ENCODE measurements at regions not wholly inside any gene's neighbourhood (a gene's known extent, or its start where the extent isn't known, plus 50 kb on each side); places are given as distances from the start of the nearest gene placed in this dataset.
"Not testable (repeated sequence)": the region's sequence is repeated elsewhere in the genome, so short reads cannot be mapped to it uniquely, and the experiment has no call there.

DNA sequence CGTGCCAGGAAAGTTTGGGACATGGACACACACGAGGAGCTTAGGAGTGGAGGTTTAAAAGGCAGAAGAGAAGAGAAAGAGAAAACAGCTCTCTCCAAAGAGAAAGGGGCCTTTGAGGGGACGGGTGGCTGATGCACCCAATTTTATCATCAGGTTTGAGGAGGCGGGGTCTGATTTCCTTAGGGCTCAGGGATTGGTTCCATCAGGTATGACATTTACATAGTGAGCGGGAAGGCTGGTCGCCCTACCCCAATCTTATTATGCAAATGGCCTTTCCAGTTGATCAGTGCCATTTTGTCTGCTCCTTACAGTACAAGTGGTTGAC, 749.1 kb upstream of the TPTE start:
- intact Hi-C loops (cut with DNase I), result no loop called here
- ATAC-seq (no peak), DNase-seq (ENCODE audit: low spot score) (no peak)

DNA sequence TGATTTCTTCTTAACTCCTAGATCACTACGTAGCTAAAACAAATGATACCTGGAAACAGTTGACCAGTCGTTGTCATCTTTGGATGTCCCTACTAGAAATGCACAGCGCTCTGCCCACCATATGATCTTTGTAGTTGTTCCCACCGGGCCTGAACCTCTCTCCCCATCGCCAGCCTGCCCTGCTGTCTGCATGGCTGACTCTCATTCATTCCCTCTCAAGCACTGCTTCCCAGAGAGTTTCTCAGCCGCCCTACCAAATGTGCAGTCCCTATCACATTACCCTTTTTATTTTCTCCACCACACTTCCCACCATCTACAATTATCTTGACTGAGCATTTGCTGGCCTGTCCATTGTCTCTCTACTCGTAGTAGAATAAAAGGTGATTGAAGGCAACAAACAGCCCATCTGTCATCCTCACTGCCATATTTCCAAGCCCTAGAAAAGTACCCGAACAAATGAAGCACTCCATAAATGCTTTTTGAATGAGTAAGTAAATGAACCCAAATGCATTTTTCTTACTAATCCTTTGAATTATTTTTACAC, 748.4 kb upstream of the TPTE start:
- ATAC-seq; DNase-seq (ENCODE audit: low spot score); intact Hi-C loops (cut with DNase I): not testable (repeated sequence)

DNA sequence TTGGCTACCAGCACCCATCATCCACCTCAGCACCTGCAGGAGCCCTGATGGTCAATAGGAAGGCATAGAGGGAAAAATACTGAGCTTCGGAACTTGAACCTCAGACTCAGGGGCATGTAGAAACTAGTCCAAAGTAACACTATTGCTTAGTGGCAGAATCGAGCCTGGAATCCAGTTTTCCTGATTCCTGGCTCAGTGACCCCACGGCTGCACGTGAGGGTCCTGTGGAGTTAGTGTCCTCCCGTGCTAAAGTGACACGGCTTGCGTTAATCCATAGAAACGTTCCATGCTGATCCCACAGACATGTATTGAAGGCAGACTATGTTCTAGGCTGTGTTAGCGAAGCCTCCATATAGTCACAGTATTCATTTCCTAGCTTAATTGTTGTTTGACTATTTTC, 747.0 kb upstream of the TPTE start:
- intact Hi-C loops (cut with DNase I), result no loop called here
- no peak for ATAC-seq
- DNase-seq (ENCODE audit: low spot score), result no peak

DNA sequence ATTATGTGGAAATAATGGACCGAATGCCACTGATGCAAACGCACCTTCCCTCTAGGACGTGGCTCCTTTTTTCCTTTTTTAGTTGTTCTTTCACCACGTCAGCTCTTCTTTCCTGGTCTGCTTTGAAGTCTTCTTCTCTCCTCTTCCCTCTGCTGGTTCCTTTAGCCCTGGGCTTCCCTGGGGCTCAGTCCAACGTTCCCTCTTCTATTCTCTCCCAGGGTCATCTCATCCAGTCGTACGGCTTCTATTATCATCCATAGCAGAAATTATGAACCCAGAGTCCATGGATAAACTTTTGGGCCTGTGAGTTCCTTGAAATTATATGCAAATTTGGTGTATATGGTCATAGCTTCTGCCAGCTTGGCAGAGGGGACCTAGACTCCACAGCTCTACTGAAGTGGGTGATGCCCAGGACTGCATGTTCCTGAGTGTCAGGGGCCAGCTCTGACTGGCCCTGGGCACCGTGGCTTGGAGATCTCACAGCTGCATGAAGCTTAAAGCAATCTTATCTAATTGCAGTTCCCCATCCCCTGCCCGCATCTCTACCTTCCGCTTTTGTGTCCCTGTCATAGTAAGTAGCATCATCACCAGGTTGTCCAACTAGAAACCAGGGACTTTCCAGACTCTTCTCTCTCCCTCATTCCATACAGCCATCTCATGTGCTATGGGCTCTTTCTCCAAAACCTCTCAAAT, 746.3 kb upstream of the TPTE start:
- ATAC-seq; DNase-seq (ENCODE audit: low spot score); intact Hi-C loops (cut with DNase I): not testable (repeated sequence)

DNA sequence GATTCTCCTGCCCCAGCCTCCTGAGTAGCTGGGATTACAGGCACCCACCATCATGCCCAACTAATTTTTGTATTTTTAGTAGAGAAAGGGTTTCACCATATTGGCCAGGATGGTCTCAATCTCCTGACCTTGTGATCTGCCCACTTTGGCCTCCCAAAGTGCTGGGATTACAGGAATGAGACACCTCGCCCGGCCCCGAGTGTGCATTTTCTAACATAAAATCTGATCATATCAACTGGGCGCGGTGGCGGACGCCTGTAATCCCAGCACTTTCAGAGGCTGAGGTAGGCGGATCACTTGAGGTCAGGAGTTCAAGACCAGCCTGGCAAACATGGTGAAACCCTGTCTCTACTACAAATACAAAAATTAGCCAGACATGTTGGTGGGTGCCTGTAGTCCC, 745.5 kb upstream of the TPTE start:
- DNase-seq (ENCODE audit: low spot score); intact Hi-C loops (cut with DNase I); ATAC-seq: not testable (repeated sequence)

DNA sequence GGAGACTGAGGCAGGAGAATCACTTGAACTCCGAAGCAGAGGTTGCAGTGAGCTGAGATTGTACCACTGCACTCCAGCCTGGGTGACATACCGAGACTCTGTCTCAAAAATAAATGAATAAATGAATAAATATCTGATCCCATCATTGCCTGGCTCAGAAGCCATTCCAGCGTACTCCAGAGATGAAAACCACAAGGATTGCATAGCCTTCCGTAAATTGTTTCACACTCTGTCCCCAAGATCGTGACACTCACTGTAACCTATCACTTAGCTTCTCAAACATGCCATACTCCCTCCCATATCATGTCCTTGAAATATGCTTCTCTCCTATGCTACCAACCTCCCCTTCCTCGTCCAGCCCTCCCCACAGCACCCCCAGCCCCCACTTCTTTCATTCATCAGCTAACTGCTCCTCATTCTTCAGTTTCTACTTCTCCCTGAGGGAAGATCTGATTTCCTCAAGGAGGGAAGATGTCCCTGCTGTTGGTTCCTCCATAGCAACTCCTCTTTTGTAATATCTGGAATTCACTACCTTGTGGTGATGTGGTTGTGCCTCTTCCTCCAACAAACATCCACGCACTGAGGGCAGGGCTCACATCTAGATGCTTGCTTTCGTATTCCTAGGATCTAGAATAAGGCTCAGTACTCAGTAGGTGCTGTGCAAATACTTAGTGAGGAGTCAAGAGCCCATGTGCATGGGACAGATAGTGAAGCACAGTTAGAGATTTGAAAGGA, 744.9 kb upstream of the TPTE start:
- ATAC-seq; DNase-seq (ENCODE audit: low spot score); intact Hi-C loops (cut with DNase I): not testable (repeated sequence)

DNA sequence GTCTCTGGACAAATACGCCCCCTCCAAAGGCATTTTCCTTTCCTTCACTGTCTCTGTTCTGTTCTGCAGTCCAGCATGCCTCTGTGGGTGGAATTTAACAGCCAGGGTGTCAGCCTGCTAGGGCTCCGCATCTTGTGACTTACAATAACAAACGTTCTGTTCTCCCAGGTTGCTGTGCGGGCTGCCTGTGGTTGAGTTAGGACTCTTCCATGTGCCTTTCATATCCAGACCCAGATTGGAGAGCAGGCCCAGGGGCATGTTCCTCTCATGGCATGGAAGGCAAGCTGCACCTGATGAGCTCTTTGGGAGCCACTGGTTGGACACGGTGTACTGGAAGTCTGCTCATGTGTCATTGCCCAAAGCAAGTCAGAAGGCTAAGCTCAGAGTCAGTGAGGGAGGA, 742.8 kb upstream of the TPTE start:
- ATAC-seq; DNase-seq (ENCODE audit: low spot score); intact Hi-C loops (cut with DNase I): not testable (repeated sequence)

DNA sequence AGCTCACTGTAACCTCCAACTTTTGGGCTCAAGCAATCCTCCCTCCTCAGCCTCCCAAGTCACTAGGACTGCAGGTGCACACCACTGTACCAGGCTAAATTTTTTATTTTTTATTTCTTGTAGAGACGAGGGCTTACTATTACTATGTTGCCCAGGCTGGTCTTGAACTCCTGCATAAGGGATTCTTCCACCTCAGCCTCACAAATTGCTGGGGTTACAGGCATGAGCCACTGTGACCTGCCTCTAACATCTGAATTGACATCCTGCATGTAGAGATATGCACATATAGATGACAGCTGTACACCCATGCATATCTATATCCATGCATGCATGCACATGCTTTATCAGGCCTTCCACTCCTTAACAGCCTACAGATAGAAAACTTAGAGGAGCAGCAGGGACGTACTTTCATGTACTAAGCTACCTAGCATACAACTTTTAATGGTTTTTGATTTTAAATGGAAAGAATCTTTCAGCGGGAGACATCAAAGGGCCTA, 740.9 kb upstream of the TPTE start:
- ATAC-seq (no peak), DNase-seq (ENCODE audit: low spot score) (no peak)
- intact Hi-C loops (cut with DNase I), result no loop called here

DNA sequence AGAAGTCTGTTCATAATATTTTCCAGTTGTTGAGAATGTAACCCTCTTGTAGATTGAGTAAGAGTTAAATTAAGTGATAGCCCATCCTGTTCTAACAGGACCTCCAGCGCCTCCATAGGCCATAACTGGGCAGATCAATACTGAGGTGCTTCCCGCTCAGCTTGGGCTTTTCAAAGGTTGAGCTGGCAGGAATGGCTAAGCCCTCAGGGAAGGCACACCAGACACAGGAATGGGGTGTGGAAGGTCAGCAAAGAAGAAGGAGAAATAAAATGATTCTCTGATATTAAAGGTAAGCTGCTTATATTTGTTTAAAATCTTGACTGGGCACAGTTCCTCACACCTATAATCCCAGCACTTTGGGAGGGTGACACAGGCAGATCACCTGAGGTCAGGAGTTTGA, 737.8 kb upstream of the TPTE start:
- ATAC-seq; intact Hi-C loops (cut with DNase I); DNase-seq (ENCODE audit: low spot score): not testable (repeated sequence)

DNA sequence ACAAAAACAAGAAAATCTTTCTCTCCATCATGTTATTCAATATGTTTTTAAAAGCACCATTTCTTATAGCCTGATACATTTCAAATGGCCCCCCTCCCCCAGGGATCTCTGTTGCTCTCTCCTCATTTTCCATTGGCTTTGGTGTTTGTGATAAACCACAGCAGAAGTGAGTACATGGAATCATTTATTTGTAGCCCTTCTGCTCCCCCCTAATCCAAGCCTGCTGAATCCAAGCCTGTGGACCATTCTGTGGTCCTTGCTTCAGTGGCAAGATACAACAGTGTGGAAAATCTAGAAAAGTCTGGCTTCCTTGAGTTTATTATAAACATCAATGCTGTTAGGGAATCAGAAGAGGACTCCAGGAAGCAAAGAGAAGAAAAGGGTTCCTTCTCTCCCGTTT, 737.2 kb upstream of the TPTE start:
- intact Hi-C loops (cut with DNase I); ATAC-seq; DNase-seq (ENCODE audit: low spot score): not testable (repeated sequence)

DNA sequence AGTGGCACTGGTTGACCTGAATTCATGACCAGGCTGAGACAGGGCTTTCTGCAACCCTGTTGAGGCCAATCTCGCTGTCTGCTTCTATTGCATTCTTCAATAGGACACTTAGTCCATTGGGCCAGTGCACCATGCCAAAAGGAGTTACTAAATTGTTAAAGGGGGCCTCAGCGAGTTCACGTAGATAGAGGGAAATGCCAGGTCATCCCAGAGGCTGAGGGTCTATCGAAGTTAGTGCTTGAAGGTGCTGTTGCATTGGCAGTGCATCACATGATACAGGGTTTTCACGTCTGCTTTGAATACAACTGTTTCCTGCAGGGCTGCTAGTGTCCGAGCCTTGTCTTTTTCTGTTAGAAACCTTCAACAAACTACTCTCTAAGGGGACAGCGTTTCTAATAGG, 735.3 kb upstream of the TPTE start:
- intact Hi-C loops (cut with DNase I); ATAC-seq; DNase-seq (ENCODE audit: low spot score): not testable (repeated sequence)

DNA sequence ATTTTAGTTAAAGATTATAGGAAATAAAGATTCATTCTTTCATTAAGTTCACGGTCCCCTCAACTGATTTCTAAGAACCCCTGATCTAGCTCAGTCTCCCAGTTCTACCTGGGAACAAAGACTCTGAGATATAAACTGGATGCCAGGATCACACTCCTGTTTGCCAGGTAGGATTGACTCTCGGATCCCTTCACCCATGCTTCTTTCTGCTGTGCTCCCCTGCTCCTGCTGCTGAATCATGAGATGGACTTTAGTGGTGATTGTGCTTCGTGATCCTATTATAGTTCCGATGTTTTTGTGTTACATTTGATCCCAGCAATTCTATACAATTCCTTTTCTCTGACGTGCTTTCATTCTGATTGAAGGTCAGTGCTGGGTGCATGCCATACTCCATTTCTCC, 733.1 kb upstream of the TPTE start:
- intact Hi-C loops (cut with DNase I); ATAC-seq; DNase-seq (ENCODE audit: low spot score): not testable (repeated sequence)

DNA sequence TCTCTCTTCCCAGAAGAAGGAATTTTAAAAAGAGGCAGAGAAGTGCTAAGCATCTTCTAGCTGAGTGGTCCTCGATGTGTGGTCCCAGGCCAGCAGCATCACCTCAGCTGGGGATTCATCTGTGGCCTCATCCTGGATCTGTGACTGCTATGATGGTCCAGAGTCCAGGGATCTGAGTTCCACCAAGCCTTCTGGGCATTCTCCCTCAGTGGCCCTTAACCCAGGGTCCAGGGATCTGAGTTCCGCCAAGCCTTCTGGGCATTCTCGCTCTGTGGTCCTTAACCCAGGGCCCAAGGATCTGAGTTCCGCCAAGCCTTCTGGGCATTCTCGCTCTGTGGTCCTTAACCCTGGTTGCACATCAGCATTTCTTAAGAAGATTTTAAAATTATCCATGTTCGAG, 731.0 kb upstream of the TPTE start:
- ATAC-seq; intact Hi-C loops (cut with DNase I); DNase-seq (ENCODE audit: low spot score): not testable (repeated sequence)

DNA sequence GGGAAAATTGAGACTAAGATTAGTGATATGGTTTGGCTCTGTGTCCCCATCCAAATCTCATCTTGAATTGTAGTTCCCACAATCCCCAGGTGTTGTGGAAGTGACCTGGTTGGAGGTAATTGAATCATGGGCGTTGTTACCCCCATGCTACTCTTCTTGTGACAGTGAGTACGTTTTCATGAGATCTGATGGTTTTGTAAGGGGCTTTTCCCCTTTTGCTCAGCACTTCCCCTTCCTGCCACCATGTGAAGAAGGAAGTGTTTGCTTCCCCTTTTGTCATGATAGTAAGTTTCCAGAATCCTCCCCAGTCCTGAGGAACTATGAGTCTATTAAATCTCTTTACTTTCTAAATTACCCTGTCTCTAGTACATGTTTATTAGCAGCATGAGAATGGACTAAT, 729.9 kb upstream of the TPTE start:
- DNase-seq (ENCODE audit: low spot score); intact Hi-C loops (cut with DNase I); ATAC-seq: not testable (repeated sequence)

DNA sequence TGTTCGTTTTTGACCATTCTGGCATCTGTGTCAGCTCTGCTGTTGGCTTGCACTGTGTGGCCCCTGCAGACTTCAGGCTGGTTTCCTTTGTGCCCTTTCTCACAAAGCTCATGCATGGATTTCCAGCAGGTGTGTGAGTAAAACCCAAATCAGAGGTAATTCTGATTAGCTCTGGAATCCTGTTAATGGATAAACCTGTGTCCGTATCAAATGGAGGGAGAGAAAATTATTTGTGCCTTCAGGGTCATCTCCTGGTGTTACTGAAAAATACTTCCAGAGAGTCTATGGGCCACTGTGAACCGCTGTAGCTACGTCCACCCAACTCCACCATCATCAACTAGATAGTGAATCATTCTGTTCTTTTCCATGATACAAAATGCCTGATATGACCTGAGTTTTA, 726.1 kb upstream of the TPTE start:
- DNase-seq (ENCODE audit: low spot score); intact Hi-C loops (cut with DNase I); ATAC-seq: not testable (repeated sequence)

DNA sequence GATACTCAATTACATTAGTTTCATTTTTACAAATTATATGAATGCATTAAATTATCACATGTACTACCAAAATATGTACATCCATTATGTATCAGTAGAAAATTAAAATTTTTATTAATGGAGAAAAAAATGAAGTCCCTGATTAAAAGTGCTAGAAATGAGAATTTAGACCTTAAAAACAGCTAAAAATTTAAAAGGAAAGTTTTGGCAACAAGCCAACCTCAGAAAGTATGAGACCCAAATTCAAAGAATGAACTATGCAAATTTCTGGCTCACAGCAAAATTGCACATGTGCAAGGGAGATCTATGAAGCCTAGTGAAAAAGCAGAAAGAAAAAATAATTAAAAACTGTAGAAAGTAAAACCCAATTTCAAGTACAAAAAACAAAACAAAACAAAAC, 725.1 kb upstream of the TPTE start:
- ATAC-seq; intact Hi-C loops (cut with DNase I); DNase-seq (ENCODE audit: low spot score): not testable (repeated sequence)

DNA sequence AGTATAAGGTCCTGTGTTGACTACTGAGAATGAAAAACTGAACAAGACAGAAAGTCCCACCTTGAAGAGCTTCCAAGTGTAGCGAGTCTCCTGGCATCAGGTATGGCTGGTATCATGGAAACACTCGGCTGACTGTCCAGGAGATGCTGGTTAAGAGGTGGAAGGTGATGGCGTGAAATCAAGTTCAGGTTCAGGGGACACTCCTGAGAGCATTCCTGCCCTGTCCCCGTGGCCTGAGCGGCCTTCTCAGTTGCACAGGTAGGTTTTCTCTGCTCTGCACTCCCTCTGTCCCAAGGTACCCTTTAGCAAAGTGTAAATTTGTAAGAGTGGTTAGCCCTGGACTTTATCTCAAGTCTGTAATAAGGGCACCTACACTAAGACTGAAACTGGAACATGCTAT, 713.7 kb upstream of the TPTE start:
- ATAC-seq; intact Hi-C loops (cut with DNase I); DNase-seq (ENCODE audit: low spot score): not testable (repeated sequence)

DNA sequence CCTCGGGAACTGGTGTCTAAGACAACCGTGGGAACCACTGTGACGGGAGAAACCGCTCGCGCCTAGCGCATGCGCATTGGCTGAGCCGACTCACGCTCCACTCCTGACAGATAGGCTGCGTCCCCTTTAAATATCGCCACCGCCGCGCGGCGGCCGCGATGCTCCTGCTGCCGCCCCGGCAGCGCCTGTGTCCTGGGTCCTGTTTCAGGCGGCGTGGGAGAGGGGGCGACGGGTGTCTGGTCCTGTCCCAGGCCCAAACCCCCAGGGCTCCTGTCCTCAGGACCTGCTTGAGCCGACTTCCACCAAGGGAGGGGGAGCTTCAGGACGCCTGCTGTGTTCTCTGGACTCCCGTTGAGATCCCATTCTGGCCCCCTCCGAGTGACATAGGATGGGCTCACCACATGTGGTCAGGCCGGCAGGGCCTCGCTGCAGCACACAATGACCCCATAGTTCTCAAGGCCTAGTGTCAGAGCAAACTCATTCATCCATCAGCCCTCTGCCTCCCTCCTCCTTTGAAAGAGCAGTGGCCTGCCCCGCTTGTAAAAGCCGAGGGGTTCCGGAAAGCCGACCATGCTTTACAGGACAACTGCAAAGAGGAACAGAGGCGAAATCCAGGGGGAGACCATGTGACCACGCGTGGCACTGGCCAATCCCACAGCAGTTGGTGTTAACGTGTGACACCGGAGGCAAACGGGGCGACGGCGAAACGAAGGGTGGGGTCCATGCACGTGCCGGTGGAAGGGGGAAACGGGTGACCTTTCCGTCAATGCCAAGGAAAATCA, 710.0 kb upstream of the TPTE start:
- ATAC-seq; DNase-seq (ENCODE audit: low spot score); intact Hi-C loops (cut with DNase I): not testable (repeated sequence)

DNA sequence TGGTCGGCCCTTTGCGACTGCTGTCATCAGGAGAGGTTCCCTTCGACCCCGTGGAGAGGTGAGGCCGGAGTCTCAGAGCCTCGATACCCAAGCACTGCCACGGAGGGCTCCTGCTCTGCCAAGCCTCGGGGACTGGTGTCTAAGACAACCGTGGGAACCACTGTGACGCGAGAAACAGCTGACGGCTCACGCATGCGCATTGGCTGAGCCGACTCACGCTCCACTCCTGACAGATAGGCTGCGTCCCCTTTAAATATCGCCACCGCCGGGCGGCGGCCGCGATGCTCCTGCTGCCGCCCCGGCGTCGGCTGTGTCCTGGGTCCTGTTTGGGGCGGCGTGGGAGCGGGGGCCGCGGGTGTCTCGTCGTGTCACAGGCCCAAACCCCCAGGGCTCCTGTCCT, 708.9 kb upstream of the TPTE start:
- ATAC-seq; intact Hi-C loops (cut with DNase I); DNase-seq (ENCODE audit: low spot score): not testable (repeated sequence)

Data from sciatic nerve (tissue), 2 donors.